ENCODE measurements at regions not wholly inside any gene's neighbourhood (a gene's known extent, or its start where the extent isn't known, plus 50 kb on each side); places are given as distances from the start of the nearest gene placed in this dataset.
"Not testable (repeated sequence)": the region's sequence is repeated elsewhere in the genome, so short reads cannot be mapped to it uniquely, and the experiment has no call there.

DNA sequence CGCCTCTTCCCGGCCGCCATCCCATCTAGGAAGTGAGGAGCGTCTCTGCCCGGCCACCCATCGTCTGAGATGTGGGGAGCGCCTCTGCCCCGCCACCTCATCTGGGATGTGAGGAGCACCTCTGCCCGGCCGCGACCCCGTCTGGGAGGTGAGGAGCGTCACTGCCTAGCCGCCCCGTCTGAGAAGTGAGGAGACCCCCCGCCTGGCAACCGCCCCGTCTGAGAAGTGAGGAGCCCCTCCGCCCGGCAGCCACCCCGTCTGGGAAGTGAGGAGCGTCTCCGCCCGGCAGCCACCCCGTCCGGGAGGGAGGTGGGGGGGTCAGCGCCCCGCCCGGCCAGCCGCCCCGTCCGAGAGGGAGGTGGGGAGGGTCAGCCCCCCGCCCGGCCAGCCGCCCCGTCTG lies 59.7 kb downstream of the ANXA2R start:
- TF ChIP-seq, protein P1, sequence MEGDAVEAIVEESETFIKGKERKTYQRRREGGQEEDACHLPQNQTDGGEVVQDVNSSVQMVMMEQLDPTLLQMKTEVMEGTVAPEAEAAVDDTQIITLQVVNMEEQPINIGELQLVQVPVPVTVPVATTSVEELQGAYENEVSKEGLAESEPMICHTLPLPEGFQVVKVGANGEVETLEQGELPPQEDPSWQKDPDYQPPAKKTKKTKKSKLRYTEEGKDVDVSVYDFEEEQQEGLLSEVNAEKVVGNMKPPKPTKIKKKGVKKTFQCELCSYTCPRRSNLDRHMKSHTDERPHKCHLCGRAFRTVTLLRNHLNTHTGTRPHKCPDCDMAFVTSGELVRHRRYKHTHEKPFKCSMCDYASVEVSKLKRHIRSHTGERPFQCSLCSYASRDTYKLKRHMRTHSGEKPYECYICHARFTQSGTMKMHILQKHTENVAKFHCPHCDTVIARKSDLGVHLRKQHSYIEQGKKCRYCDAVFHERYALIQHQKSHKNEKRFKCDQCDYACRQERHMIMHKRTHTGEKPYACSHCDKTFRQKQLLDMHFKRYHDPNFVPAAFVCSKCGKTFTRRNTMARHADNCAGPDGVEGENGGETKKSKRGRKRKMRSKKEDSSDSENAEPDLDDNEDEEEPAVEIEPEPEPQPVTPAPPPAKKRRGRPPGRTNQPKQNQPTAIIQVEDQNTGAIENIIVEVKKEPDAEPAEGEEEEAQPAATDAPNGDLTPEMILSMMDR (IDR thresholded peaks at IDR 0.05; ENCODE audit: poor library complexity), result not testable (repeated sequence)
- not testable (repeated sequence) for TF ChIP-seq EZH2 (IDR thresholded peaks at IDR 0.05; ENCODE audit: borderline replicate concordance); EZH2phosphoT487 (IDR thresholded peaks at IDR 0.05; ENCODE audit: low read depth, severe bottlenecking, unreplicated experiment)

Measured in hepatocyte (in vitro differentiated cells).